HL-60 (cell line): ENCODE measurements at regions not wholly inside any gene's neighbourhood (a gene's known extent, or its start where the extent isn't known, plus 50 kb on each side); places are given as distances from the start of the nearest gene placed in this dataset.

Experiments used
- DNase-seq, 2 experiments: peaks; one replicate each; pipeline ENCODE4 v3.0.0-alpha.2; 2010 to 2020; ENCODE audit warnings: low read depth in 1 of 2, low spot score in 1 of 2
- H3K27ac ChIP-seq: fragments of 250-450 bp; sonication (Bioruptor Pico); replicated peaks from 2 replicates; pipeline ENCODE4 v1.5.1; 2020; ENCODE audit warnings: mild to moderate bottlenecking, moderate library complexity
- H3K27me3 ChIP-seq: fragments of 250-450 bp; sonication (Bioruptor Pico); 2 replicates; pipeline ENCODE4 v1.5.1; 2021; ENCODE audit warnings: mild to moderate bottlenecking, moderate library complexity; ENCODE audit not compliant: insufficient read depth, poor library complexity, severe bottlenecking
- H3K4me3 ChIP-seq: replicated peaks from 2 replicates; pipeline ENCODE4 v1.5.1; 2011; ENCODE audit warnings: mild to moderate bottlenecking, control low read depth, low read length; ENCODE audit not compliant: insufficient read depth
- GABPA ChIP-seq: IDR thresholded peaks from 2 replicates; pipeline ENCODE4 v1.6.1; 2012; ENCODE audit warnings: low read depth
- POLR2AphosphoS5 ChIP-seq: IDR thresholded peaks from 2 replicates; pipeline ENCODE4 v1.6.1; 2012; ENCODE audit warnings: low read depth
- SPI1 ChIP-seq: IDR thresholded peaks from 2 replicates; pipeline ENCODE4 v1.6.1; 2012; ENCODE audit warnings: low read depth, mild to moderate bottlenecking, borderline replicate concordance
- TF ChIP-seq, protein P1 (sequence below): IDR thresholded peaks from one replicate; pipeline ENCODE4 v1.5.1; 2011; ENCODE audit warnings: low read length, control low read depth, inconsistent platforms; ENCODE audit not compliant: insufficient read depth
- TF ChIP-seq, protein P2 (sequence below): IDR thresholded peaks from 2 replicates; pipeline ENCODE4 v1.6.1; 2012; ENCODE audit warnings: low read depth; ENCODE audit not compliant: insufficient replicate concordance

DNA sequence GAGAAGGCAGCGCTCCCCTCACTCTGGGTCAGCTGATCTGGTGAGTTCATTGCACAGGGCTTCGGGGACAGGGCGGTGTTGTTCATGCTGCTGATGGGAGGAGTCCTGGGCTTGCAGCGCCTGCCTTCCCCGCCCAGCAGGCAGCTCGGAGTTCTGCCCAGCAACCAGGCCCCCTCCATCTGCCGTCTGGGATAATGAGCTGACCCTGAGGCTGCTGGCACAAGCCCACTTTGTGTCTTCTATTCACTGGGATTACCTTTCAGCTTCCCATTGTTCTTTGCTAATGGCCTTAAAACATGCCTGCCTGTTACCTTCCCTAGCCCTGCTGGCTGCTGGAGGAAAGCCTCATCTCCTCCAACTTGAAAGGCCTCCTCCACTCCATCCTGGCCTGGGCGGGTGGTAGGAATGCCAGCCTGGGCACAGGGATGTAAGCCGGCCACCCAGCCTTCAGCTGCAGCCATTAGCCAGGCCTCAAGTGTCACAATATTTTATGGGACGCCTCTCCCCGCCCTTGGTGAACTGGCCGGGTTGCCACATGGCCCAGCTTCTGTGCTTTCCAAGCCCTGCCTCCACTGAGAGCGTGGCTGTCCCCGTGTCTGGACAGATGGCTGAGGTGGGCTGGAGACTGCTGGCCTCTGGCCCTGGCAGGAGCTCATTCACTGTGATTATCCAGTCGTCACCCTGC is 70.4 kb downstream of the GADD45G start:
- no peak overlapping the region for H3K27ac ChIP-seq

DNA sequence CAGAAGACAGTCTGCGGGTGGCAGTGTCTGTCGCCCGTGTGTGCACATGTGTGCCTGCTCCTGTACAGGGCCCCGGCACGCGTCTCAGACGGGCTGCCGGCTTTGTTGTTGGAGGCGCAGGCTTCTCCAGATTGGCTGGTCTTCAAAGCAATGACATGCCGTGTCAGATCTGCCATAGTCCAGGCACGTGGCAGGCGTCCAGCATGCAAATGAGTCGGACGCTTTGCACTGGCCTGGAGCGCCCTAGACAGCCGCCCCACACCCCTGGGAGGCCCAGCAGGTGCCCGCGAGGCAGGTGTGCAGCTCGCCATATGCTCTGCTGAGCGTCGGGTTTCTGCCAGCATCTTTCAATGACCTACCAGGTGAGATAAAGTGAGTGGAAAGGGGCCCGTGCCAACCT is 71.5 kb downstream of the GADD45G start:
- Histone ChIP-seq H3K27ac (no peak overlapping the region), H3K27me3 (no peaks in the 10 kb centered on the region), H3K4me3 (no peak overlapping the region)
- no peak for DNase-seq
- no peak for TF ChIP-seq SPI1
- TF ChIP-seq, protein P1, sequence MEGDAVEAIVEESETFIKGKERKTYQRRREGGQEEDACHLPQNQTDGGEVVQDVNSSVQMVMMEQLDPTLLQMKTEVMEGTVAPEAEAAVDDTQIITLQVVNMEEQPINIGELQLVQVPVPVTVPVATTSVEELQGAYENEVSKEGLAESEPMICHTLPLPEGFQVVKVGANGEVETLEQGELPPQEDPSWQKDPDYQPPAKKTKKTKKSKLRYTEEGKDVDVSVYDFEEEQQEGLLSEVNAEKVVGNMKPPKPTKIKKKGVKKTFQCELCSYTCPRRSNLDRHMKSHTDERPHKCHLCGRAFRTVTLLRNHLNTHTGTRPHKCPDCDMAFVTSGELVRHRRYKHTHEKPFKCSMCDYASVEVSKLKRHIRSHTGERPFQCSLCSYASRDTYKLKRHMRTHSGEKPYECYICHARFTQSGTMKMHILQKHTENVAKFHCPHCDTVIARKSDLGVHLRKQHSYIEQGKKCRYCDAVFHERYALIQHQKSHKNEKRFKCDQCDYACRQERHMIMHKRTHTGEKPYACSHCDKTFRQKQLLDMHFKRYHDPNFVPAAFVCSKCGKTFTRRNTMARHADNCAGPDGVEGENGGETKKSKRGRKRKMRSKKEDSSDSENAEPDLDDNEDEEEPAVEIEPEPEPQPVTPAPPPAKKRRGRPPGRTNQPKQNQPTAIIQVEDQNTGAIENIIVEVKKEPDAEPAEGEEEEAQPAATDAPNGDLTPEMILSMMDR, result no peak
- no peak for TF ChIP-seq POLR2AphosphoS5
- TF ChIP-seq, protein P2, sequence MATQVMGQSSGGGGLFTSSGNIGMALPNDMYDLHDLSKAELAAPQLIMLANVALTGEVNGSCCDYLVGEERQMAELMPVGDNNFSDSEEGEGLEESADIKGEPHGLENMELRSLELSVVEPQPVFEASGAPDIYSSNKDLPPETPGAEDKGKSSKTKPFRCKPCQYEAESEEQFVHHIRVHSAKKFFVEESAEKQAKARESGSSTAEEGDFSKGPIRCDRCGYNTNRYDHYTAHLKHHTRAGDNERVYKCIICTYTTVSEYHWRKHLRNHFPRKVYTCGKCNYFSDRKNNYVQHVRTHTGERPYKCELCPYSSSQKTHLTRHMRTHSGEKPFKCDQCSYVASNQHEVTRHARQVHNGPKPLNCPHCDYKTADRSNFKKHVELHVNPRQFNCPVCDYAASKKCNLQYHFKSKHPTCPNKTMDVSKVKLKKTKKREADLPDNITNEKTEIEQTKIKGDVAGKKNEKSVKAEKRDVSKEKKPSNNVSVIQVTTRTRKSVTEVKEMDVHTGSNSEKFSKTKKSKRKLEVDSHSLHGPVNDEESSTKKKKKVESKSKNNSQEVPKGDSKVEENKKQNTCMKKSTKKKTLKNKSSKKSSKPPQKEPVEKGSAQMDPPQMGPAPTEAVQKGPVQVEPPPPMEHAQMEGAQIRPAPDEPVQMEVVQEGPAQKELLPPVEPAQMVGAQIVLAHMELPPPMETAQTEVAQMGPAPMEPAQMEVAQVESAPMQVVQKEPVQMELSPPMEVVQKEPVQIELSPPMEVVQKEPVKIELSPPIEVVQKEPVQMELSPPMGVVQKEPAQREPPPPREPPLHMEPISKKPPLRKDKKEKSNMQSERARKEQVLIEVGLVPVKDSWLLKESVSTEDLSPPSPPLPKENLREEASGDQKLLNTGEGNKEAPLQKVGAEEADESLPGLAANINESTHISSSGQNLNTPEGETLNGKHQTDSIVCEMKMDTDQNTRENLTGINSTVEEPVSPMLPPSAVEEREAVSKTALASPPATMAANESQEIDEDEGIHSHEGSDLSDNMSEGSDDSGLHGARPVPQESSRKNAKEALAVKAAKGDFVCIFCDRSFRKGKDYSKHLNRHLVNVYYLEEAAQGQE, result no peak
- no peak for TF ChIP-seq GABPA

More for the DNA sequence above, 70.4 kb downstream of the GADD45G start:
- TF ChIP-seq GABPA (no peak), SPI1 (no peak), POLR2AphosphoS5 (no peak)
- TF ChIP-seq, protein P1, result no peak
- Histone ChIP-seq H3K27me3 (no peaks in the 10 kb centered on the region), H3K4me3 (no peak overlapping the region)
- DNase-seq, result no peak

DNA sequence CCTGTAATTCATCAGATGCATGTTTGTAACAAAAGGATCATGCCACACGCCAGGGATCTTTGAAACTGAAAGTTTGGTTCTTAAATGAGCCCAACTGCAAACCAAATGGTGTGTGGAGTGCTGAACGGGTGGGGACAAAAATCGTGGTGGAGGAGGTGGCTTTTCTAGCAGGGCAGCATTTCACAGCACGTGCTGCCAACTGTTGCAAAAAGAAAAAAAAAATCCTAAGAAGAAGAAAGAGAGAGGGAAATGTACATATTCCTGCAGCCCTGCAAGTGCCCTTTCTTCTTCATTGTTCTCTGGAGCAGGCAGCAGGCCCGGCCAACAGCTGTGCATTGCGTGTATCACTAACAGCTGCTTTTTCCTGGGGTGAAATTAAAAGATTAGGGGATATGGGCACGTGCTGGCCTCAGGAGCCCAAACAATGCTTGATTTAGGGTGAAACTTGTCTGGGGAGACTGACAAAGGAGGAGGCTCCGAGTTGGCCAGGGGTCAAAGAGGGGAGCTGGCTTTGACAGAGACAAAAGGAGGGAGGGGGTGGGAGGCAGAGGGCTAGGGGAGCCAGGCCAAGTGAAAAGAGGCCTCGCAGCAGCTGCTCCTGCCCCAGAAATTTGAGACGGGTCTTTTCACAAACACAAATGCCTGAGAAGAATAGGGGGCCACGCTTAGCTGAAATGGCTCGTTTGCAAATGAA is 73.0 kb downstream of the GADD45G start:
- Histone ChIP-seq H3K4me3 (no peak overlapping the region), H3K27me3 (no peaks in the 10 kb centered on the region), H3K27ac (no peak overlapping the region)
- TF ChIP-seq, protein P1, result no peak
- TF ChIP-seq POLR2AphosphoS5 (no peak), GABPA (no peak), SPI1 (no peak)
- TF ChIP-seq, protein P2, result no peak
- no peak for DNase-seq
